ENCODE measurements at regions not wholly inside any gene's neighbourhood (a gene's known extent, or its start where the extent isn't known, plus 50 kb on each side); places are given as distances from the start of the nearest gene placed in this dataset.

DNA sequence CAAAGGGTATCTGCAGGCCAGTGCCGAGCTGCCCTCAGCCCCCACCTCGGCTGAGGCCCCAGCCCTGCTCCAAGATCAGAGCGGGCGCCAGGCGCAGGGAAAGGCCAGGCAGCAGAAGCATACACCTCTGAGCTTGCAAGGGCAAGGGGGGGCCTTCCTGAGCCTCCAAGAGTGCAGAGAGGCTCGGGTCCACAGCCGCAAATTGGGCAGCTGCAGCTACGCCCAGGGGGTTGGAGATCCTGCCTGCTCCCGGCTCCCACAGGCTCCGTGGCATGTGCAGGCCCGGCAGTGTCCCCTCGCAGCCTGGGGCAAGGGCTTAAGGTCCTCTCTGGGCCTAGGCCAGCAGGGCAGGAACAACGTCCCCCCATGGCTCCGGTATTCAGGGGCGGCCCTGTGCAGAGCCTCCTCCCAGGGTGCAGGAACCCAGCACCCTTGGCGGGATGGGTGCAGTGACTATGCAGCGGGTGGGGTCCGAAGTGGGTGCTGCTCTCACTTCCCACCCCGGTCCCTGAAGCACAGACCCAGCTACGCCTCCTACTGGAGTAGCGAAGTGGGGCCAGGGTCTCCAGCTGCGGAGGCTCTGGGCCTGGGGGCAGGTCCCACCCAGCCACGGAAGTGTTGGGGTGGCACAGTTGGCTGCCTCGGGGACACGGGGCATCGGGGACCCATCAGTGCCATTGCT is 120.2 kb upstream of the TMEFF2 start (continued):
- TF ChIP-seq ZNF317 (CRISPR knock-in tag; IDR thresholded peaks at IDR 0.05; ENCODE audit: borderline replicate concordance, low read depth) (no peak), NFYB (CRISPR knock-in tag; conservative IDR thresholded peaks at IDR 0.05; ENCODE audit: low read depth) (no peak)
- TF ChIP-seq, protein P1, sequence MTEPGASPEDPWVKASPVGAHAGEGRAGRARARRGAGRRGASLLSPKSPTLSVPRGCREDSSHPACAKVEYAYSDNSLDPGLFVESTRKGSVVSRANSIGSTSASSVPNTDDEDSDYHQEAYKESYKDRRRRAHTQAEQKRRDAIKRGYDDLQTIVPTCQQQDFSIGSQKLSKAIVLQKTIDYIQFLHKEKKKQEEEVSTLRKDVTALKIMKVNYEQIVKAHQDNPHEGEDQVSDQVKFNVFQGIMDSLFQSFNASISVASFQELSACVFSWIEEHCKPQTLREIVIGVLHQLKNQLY (CRISPR knock-in tag; IDR thresholded peaks at IDR 0.05): no peak
- TF ChIP-seq, protein P2, sequence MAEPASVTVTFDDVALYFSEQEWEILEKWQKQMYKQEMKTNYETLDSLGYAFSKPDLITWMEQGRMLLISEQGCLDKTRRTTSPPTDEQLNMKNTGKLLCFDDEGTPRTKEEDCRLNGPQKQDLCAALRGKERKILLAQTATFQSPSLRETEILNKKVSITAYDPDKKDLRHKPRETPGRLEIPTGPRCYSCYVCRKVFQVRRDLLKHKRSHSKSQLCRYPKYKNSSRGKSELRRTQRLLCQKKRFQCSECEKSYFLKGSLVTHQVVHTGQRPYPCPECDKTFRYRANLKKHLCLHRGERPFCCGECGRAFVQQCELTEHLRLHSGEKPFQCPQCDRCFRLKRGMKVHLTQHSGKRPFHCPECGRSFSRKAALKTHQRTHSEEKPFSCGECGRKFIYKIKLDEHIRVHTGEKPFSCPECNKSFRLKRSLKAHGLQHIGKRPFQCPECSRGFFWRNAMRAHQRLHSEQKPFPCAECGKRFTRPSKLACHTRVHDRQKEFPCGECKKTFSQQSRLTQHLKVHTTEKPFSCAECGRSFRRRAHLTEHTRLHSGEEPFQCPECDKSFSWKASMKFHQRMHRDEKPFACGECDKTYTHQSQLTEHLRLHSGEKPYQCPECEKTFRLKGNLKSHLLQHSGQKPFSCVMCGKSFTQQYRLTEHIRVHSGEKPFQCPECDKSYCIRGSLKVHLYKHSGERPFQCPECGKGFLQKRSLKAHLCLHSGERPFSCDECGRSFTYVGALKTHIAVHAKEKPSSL (CRISPR knock-in tag; conservative IDR thresholded peaks at IDR 0.05): no peak

DNA sequence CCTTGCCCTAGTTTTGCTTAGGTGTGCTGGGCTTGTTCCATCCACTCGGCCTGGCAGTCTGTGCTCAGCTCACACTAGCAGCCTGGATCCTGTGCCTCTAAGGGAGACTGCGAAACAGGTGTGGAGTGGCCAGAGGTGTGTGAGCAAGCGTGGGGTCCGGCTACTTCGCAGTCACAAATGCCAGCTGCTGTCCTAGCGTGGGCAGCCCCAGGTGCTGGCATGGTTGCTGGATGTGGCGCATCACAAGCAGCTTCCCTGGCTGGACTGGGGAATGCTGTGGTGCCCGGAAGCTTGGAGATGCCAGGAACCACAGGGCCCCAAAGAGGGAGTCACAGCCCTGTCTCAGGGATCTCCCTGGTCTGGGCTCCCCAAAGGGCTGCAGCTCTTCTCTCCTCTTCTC is 119.0 kb upstream of the TMEFF2 start:
- Mint-ChIP-seq H3K27me3 (ENCODE audit: low read depth) (no peaks in the 10 kb centered on the region), H3K27ac (no peak overlapping the region), H3K36me3 (no peaks in the 10 kb centered on the region), H3K4me3 (no peak overlapping the region), H3K9me3 (peaks cover 4% of the 10 kb centered on the region; the same call in 1 of the 2 replicates), H3K4me1 (no peaks in the 10 kb centered on the region)
- ATAC-seq: no peak
- ChIA-PET CTCF (no interaction called here), POLR2A (no interaction called here)
- no peak for DNase-seq (ENCODE audit: low spot score)
- no peak for TF ChIP-seq PRRX2 (CRISPR knock-in tag; IDR thresholded peaks at IDR 0.05)
- no peak for TF ChIP-seq HMGA2 (CRISPR knock-in tag; IDR thresholded peaks at IDR 0.05)
- TF ChIP-seq, protein P3, sequence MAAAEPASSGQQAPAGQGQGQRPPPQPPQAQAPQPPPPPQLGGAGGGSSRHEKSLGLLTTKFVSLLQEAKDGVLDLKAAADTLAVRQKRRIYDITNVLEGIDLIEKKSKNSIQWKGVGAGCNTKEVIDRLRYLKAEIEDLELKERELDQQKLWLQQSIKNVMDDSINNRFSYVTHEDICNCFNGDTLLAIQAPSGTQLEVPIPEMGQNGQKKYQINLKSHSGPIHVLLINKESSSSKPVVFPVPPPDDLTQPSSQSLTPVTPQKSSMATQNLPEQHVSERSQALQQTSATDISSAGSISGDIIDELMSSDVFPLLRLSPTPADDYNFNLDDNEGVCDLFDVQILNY (CRISPR knock-in tag; IDR thresholded peaks at IDR 0.05): no peak
- no peak for TF ChIP-seq GTF2I (CRISPR knock-in tag; conservative IDR thresholded peaks at IDR 0.05)
- TF ChIP-seq TCF7 (CRISPR knock-in tag; IDR thresholded peaks at IDR 0.05; ENCODE audit: low read depth): no peak
- no peak for TF ChIP-seq RELA (CRISPR knock-in tag; IDR thresholded peaks at IDR 0.05; ENCODE audit: borderline replicate concordance)
- TF ChIP-seq, protein P4, sequence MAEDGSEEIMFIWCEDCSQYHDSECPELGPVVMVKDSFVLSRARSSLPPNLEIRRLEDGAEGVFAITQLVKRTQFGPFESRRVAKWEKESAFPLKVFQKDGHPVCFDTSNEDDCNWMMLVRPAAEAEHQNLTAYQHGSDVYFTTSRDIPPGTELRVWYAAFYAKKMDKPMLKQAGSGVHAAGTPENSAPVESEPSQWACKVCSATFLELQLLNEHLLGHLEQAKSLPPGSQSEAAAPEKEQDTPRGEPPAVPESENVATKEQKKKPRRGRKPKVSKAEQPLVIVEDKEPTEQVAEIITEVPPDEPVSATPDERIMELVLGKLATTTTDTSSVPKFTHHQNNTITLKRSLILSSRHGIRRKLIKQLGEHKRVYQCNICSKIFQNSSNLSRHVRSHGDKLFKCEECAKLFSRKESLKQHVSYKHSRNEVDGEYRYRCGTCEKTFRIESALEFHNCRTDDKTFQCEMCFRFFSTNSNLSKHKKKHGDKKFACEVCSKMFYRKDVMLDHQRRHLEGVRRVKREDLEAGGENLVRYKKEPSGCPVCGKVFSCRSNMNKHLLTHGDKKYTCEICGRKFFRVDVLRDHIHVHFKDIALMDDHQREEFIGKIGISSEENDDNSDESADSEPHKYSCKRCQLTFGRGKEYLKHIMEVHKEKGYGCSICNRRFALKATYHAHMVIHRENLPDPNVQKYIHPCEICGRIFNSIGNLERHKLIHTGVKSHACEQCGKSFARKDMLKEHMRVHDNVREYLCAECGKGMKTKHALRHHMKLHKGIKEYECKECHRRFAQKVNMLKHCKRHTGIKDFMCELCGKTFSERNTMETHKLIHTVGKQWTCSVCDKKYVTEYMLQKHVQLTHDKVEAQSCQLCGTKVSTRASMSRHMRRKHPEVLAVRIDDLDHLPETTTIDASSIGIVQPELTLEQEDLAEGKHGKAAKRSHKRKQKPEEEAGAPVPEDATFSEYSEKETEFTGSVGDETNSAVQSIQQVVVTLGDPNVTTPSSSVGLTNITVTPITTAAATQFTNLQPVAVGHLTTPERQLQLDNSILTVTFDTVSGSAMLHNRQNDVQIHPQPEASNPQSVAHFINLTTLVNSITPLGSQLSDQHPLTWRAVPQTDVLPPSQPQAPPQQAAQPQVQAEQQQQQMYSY (CRISPR knock-in tag; IDR thresholded peaks at IDR 0.05): no peak
- no peak for TF ChIP-seq JAZF1 (CRISPR knock-in tag; IDR thresholded peaks at IDR 0.05)
- no peak for TF ChIP-seq ZNF121 (CRISPR knock-in tag; IDR thresholded peaks at IDR 0.05)
- TF ChIP-seq CBFB (CRISPR knock-in tag; IDR thresholded peaks at IDR 0.05; ENCODE audit: low read depth): no peak
- TF ChIP-seq, protein P5, sequence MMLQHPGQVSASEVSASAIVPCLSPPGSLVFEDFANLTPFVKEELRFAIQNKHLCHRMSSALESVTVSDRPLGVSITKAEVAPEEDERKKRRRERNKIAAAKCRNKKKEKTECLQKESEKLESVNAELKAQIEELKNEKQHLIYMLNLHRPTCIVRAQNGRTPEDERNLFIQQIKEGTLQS (CRISPR knock-in tag; conservative IDR thresholded peaks at IDR 0.05): no peak
- TF ChIP-seq JUN (CRISPR knock-in tag; IDR thresholded peaks at IDR 0.05): no peak
- TF ChIP-seq, protein P6, sequence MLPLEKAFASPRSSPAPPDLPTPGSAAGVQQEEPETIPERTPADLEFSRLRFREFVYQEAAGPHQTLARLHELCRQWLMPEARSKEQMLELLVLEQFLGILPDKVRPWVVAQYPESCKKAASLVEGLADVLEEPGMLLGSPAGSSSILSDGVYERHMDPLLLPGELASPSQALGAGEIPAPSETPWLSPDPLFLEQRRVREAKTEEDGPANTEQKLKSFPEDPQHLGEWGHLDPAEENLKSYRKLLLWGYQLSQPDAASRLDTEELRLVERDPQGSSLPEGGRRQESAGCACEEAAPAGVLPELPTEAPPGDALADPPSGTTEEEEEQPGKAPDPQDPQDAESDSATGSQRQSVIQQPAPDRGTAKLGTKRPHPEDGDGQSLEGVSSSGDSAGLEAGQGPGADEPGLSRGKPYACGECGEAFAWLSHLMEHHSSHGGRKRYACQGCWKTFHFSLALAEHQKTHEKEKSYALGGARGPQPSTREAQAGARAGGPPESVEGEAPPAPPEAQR (CRISPR knock-in tag; IDR thresholded peaks at IDR 0.05): no peak
- TF ChIP-seq, protein P7, sequence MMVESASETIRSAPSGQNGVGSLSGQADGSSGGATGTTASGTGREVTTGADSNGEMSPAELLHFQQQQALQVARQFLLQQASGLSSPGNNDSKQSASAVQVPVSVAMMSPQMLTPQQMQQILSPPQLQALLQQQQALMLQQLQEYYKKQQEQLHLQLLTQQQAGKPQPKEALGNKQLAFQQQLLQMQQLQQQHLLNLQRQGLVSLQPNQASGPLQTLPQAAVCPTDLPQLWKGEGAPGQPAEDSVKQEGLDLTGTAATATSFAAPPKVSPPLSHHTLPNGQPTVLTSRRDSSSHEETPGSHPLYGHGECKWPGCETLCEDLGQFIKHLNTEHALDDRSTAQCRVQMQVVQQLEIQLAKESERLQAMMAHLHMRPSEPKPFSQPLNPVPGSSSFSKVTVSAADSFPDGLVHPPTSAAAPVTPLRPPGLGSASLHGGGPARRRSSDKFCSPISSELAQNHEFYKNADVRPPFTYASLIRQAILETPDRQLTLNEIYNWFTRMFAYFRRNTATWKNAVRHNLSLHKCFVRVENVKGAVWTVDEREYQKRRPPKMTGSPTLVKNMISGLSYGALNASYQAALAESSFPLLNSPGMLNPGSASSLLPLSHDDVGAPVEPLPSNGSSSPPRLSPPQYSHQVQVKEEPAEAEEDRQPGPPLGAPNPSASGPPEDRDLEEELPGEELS (CRISPR knock-in tag; IDR thresholded peaks at IDR 0.05): no peak
- no peak for TF ChIP-seq TEAD1 (CRISPR knock-in tag; IDR thresholded peaks at IDR 0.05)
- TF ChIP-seq, protein P8, sequence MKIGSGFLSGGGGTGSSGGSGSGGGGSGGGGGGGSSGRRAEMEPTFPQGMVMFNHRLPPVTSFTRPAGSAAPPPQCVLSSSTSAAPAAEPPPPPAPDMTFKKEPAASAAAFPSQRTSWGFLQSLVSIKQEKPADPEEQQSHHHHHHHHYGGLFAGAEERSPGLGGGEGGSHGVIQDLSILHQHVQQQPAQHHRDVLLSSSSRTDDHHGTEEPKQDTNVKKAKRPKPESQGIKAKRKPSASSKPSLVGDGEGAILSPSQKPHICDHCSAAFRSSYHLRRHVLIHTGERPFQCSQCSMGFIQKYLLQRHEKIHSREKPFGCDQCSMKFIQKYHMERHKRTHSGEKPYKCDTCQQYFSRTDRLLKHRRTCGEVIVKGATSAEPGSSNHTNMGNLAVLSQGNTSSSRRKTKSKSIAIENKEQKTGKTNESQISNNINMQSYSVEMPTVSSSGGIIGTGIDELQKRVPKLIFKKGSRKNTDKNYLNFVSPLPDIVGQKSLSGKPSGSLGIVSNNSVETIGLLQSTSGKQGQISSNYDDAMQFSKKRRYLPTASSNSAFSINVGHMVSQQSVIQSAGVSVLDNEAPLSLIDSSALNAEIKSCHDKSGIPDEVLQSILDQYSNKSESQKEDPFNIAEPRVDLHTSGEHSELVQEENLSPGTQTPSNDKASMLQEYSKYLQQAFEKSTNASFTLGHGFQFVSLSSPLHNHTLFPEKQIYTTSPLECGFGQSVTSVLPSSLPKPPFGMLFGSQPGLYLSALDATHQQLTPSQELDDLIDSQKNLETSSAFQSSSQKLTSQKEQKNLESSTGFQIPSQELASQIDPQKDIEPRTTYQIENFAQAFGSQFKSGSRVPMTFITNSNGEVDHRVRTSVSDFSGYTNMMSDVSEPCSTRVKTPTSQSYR (CRISPR knock-in tag; IDR thresholded peaks at IDR 0.05): no peak

Measured in WTC11 (cell line).